Gastrocnemius medialis (tissue), 4 donors: ENCODE measurements at regions not wholly inside any gene's neighbourhood (a gene's known extent, or its start where the extent isn't known, plus 50 kb on each side); places are given as distances from the start of the nearest gene placed in this dataset.
A peak's percentile ranks its signal among the peaks of the same experiment; 100 is the strongest.

Experiments used
- ATAC-seq, 2 donors: fragments of 150-250 bp; one replicate each; pipeline ENCODE4 v1.9.1; 2016
- DNase-seq, 2 donors: peaks; one replicate each; pipeline ENCODE4 v3.0.0-alpha.2; 2019
- H3K27ac ChIP-seq, 4 donors: fragments of 200-600 bp; sonication (generic); 1 replicate in 1 of 4; 2 replicates in 3 of 4; pipeline ENCODE4 v1.5.1; 2016 to 2018; ENCODE audit warnings: mild to moderate bottlenecking in 2 of 4, moderate library complexity in 1 of 4
- H3K27me3 ChIP-seq, 3 donors: fragments of 200-600 bp; sonication (generic) in 2 of 3; 1 replicate in 1 of 3; 2 replicates in 2 of 3; pipeline versions ENCODE4 v1.5.1 to v1.6.0; 2016 to 2019; ENCODE audit warnings: mild to moderate bottlenecking in 1 of 3, moderate library complexity in 1 of 3
- H3K36me3 ChIP-seq, 2 donors: fragments of 200-600 bp; sonication (generic) in 1 of 2; one replicate each; pipeline ENCODE4 v1.5.1; 2017 to 2018
- H3K4me1 ChIP-seq, 2 donors: fragments of 200-600 bp; sonication (generic) in 1 of 2; one replicate each; pipeline ENCODE4 v1.5.1; 2016 to 2017; ENCODE audit warnings: mild to moderate bottlenecking in 2 of 2
- H3K4me3 ChIP-seq, 4 donors: fragments of 200-600 bp; sonication (generic) in 3 of 4; 1 replicate in 1 of 4; 2 replicates in 3 of 4; pipeline ENCODE4 v1.5.1; 2016 to 2019; ENCODE audit warnings: mild to moderate bottlenecking in 2 of 4
- H3K9me3 ChIP-seq, 3 donors: fragments of 200-600 bp; sonication (generic) in 2 of 3; 1 replicate in 1 of 3; 2 replicates in 2 of 3; pipeline ENCODE4 v1.5.1; 2016 to 2019
- CTCF ChIP-seq, 5 experiments: fragments of 450-650 bp in 3 of 5; fragments of 200-600 bp in 2 of 5; sonication (generic) in 2 of 5; IDR thresholded peaks in 4 of 5; conservative IDR thresholded peaks in 1 of 5; 1 replicate in 4 of 5; 2 replicates in 1 of 5; pipeline ENCODE4 v1.5.1; 2016 to 2019; ENCODE audit warnings: antibody characterized with exemption in 5 of 5, mild to moderate bottlenecking in 3 of 5, moderate library complexity in 3 of 5
- POLR2A ChIP-seq, 2 donors: fragments of 450-650 bp; IDR thresholded peaks; one replicate each; pipeline ENCODE4 v1.6.1; 2017; ENCODE audit warnings: antibody characterized with exemption in 2 of 2, mild to moderate bottlenecking in 2 of 2, moderate library complexity in 2 of 2
- in situ Hi-C, 4 donors: fragments of 200-750 bp; cut with MboI; loops; one replicate each; pipeline versions ENCODE4 v1.15.0 to v1.8.0; 2017; ENCODE audit warnings: low sequenced_read_pairs in 4 of 4
- intact Hi-C: fragments of 100-400 bp; cut with DNase I; formaldehyde crosslinking; loops from one replicate; pipeline ENCODE4 v1.15.1; 2023; ENCODE audit warnings: low total_unique reads

DNA sequence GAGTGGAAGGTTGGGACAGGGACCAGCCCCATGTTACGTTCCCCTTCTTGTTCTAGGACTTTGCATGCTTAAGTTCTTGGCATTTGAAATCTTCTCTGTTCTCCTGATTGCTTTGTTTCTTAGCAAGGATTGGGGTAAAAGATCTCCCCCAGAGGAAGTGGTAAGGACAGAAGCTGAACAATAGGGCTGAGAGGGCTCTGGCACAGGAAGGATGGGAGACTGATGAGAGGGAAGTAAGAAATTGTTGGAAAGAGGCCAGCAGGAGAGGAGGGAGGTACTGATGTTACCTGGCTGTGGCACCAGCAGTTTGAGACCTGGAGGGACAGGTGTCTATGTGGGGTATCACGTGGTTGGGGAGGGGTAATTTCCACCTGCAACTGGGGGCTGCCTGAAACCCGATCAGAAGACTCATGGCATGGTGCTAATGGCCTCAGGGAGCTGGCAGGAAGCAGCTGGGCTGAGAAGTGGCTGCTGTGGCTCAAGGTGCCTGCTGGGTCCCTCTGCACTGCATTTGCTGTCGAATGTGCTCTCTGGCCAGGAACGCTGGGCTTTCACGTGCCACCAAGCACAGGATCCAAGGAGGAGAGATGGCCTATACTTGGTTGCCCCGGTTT lies 108.4 kb downstream of the LSM3 start:
- intact Hi-C loops, result loop anchor here (5.0 to 10.0 kb wide), 2 partner anchors 162 to 165 kb away; partner anchors contain the start of genes CHCHD4 and TMEM43
- Histone ChIP-seq H3K4me3 (no peak overlapping the region), H3K9me3 (no peaks in the 10 kb centered on the region), H3K4me1 (peaks cover 29 to 61% of the 10 kb centered on the region in 2 donors), H3K27me3 (no peaks in the 10 kb centered on the region), H3K36me3 (no peaks in the 10 kb centered on the region), H3K27ac (peak overlapping the region; percentile 25 to 93 (median 66))
- ATAC-seq (no peak), DNase-seq (no peak)
- no peak for TF ChIP-seq CTCF (IDR thresholded peaks at IDR 0.05 in 4 of 5, conservative IDR thresholded peaks at IDR 0.05 in 1 of 5)
- no peak for TF ChIP-seq POLR2A (IDR thresholded peaks at IDR 0.05)
- in situ Hi-C loops, result loop anchor here in 1 of 4 donors (10.0 kb wide), 1 partner anchor 108 kb away; no protein-coding TSS in a partner anchor

DNA sequence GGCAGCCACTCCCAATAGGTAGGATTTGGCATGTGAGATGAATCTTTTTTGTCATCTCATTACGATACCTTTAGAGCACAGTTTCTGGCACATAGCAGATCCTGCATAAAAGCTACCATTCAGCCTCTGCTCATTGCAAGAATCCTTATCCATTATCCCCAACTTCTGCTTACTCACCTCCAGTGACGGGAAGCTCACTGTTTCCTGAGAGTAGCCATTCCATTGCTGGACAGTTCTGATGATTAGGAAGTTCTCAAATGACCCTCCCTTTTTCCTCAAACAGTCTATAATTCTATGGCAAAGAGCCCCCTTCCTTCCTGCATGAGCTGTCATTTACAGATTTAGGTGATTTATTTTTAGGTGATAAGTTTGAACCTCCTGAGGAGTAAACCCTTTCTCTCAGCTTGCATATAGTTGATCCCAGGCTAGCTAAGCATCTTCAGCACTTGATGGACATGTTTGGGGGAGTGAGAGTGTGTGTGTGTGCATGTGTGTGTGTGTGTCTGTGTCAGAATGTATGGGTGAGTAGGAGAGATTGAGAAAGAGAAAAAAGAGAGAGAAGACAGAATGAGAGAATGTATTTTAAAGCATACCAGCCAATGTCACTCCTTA lies 109.7 kb downstream of the LSM3 start:
- in situ Hi-C loops, result loop anchor here in 1 of 4 donors (10.0 kb wide), 1 partner anchor 107 kb away; no protein-coding TSS in a partner anchor
- Histone ChIP-seq H3K4me1 (peaks cover 29 to 53% of the 10 kb centered on the region in 2 donors), H3K27ac (peak overlapping the region; percentile 84 to 94 (median 90)), H3K27me3 (no peaks in the 10 kb centered on the region), H3K9me3 (no peaks in the 10 kb centered on the region), H3K4me3 (no peak overlapping the region), H3K36me3 (no peaks in the 10 kb centered on the region)
- no peak for ATAC-seq
- DNase-seq, result no peak
- intact Hi-C loops, result loop anchor here (2.0 to 10.0 kb wide), 4 partner anchors 83 to 164 kb away; partner anchors contain the start of genes CHCHD4 and TMEM43
- TF ChIP-seq CTCF (IDR thresholded peaks at IDR 0.05 in 4 of 5, conservative IDR thresholded peaks at IDR 0.05 in 1 of 5) (no peak), POLR2A (IDR thresholded peaks at IDR 0.05) (no peak)

- Histone ChIP-seq H3K36me3 (no peaks in the 10 kb centered on the region), H3K9me3 (no peaks in the 10 kb centered on the region), H3K4me1 (peaks cover 29 to 50% of the 10 kb centered on the region in 2 donors), H3K27me3 (no peaks in the 10 kb centered on the region), H3K27ac (peak overlapping the region; percentile 84 to 94 (median 90)), H3K4me3 (no peak overlapping the region)
- peak; percentile 85 to 87 for ATAC-seq
- intact Hi-C loops, result loop anchor here (1.0 to 10.0 kb wide), 7 partner anchors 12 to 164 kb away; partner anchors contain the start of genes CHCHD4 and TMEM43
- no peak for TF ChIP-seq POLR2A (IDR thresholded peaks at IDR 0.05)
- no peak for TF ChIP-seq CTCF (IDR thresholded peaks at IDR 0.05 in 4 of 5, conservative IDR thresholded peaks at IDR 0.05 in 1 of 5)
- peak; percentile 91 to 95 for DNase-seq
- in situ Hi-C loops, result loop anchor here in 1 of 4 donors (10.0 kb wide), 1 partner anchor 106 kb away; no protein-coding TSS in a partner anchor
These were observed 110.3 kb downstream of the LSM3 start for GRCh38 chr3:14288833-14289451.

DNA sequence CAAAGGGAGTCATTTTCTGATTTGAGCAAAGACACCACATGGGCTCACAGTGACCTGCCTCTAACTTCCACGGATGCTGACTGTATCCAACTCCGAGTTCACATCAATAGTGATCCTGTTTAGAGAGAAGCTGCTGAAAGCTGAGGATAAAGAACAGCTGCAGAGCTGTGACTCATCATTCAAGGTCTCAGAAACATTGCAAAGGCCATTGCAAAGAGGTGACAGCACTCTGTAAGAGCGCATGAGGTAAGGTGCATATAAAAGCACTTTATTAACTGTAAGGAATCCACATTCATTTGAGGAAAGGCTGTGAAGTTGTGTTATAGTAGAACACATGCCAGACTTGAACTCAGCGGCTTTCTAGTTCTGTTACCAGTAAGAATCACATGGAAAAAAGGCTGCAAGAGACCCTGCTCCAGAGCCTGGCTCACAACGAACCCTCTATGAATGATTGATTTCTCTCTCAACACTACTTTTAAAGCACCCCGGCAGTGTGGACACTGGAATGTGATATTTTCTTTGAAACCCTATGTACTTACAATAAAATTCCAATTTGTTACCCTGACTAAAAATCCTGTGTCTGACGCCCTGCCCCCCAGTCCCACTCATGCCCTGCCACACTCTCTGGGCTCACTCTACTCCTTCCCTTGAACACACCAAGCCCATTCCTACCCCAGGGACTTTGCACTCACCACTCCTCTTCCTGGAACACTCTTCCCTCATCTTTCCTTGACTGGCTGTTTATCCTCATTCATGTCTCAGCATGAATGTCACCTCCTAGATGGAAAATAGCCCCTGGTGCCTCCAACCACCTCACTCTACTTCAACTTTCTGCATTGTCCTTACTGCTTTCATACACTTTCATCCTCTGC lies 111.2 kb downstream of the LSM3 start:
- Histone ChIP-seq H3K27ac (peak overlapping the region; percentile 84 to 94 (median 90)), H3K4me3 (no peak overlapping the region), H3K4me1 (peaks cover 29 to 49% of the 10 kb centered on the region in 2 donors), H3K36me3 (no peaks in the 10 kb centered on the region), H3K27me3 (no peaks in the 10 kb centered on the region), H3K9me3 (no peaks in the 10 kb centered on the region)
- ATAC-seq, result peak; percentile 84 to 88
- in situ Hi-C loops, result loop anchor here in 2 of 4 donors (5.0 to 10.0 kb wide), 2 partner anchors 37 to 105 kb away; no protein-coding TSS in a partner anchor
- intact Hi-C loops, result loop anchor here (1.0 to 10.0 kb wide), 7 partner anchors 11 to 165 kb away; partner anchors contain the start of genes CHCHD4 and TMEM43
- DNase-seq, result peak; percentile 62 to 79
- TF ChIP-seq POLR2A (IDR thresholded peaks at IDR 0.05), result peak; percentile 41 to 54
- no peak for TF ChIP-seq CTCF (IDR thresholded peaks at IDR 0.05 in 4 of 5, conservative IDR thresholded peaks at IDR 0.05 in 1 of 5)
